ENCODE measurements at regions not wholly inside any gene's neighbourhood (a gene's known extent, or its start where the extent isn't known, plus 50 kb on each side); places are given as distances from the start of the nearest gene placed in this dataset.

GRCh38 chr2:21640046-21640445, 516.3 kb downstream of the TDRD15 start:
- Mint-ChIP-seq H3K9me3 (peaks cover 12% of the 10 kb centered on the region), H3K4me1 (no peaks in the 10 kb centered on the region), H3K36me3 (no peaks in the 10 kb centered on the region), H3K27ac (no peak overlapping the region), H3K4me3 (no peak overlapping the region)
- DNase-seq (ENCODE audit: low spot score in 2 of 2) = no peak
- ATAC-seq = no peak

- Mint-ChIP-seq H3K27ac (no peak overlapping the region), H3K9me3 (peaks cover 12% of the 10 kb centered on the region), H3K4me1 (no peaks in the 10 kb centered on the region), H3K4me3 (no peak overlapping the region), H3K36me3 (no peaks in the 10 kb centered on the region)
- ATAC-seq (no peak), DNase-seq (ENCODE audit: low spot score in 2 of 2) (no peak)
Observed at GRCh38 chr2:21642647-21643046, 518.9 kb downstream of the TDRD15 start.

GRCh38 chr2:21643180-21643579, 519.4 kb downstream of the TDRD15 start:
- no peaks in the 10 kb centered on the region for H3K4me1 Mint-ChIP-seq
- no peak for ATAC-seq

GRCh38 chr2:21644266-21644665, 520.5 kb downstream of the TDRD15 start:
- peaks cover 12% of the 10 kb centered on the region for H3K9me3 Mint-ChIP-seq
- H3K4me3 Mint-ChIP-seq = no peak overlapping the region
- H3K4me1 Mint-ChIP-seq = no peaks in the 10 kb centered on the region
- H3K27ac Mint-ChIP-seq = no peak overlapping the region
- ATAC-seq (no peak), DNase-seq (ENCODE audit: low spot score in 2 of 2) (no peak)
- no peaks in the 10 kb centered on the region for H3K36me3 Mint-ChIP-seq

More at GRCh38 chr2:21643180-21643579, 519.4 kb downstream of the TDRD15 start:
- H3K36me3 Mint-ChIP-seq = no peaks in the 10 kb centered on the region
- no peak for DNase-seq (ENCODE audit: low spot score in 2 of 2)
- H3K9me3 Mint-ChIP-seq = peaks cover 12% of the 10 kb centered on the region
- no peak overlapping the region for H3K4me3 Mint-ChIP-seq
- no peak overlapping the region for H3K27ac Mint-ChIP-seq

GRCh38 chr2:21646345-21646744, 522.6 kb downstream of the TDRD15 start:
- H3K4me1 Mint-ChIP-seq = no peaks in the 10 kb centered on the region
- DNase-seq (ENCODE audit: low spot score in 2 of 2) (no peak), ATAC-seq (no peak)
- H3K9me3 Mint-ChIP-seq = peaks cover 6% of the 10 kb centered on the region
- no peaks in the 10 kb centered on the region for H3K36me3 Mint-ChIP-seq
- H3K27ac Mint-ChIP-seq = no peak overlapping the region
- no peak overlapping the region for H3K4me3 Mint-ChIP-seq

GRCh38 chr2:21650569-21650968, 526.8 kb downstream of the TDRD15 start:
- ATAC-seq (no peak), DNase-seq (ENCODE audit: low spot score in 2 of 2) (no peak)
- no peaks in the 10 kb centered on the region for H3K4me1 Mint-ChIP-seq
- no peaks in the 10 kb centered on the region for H3K9me3 Mint-ChIP-seq
- H3K36me3 Mint-ChIP-seq = no peaks in the 10 kb centered on the region
- no peak overlapping the region for H3K27ac Mint-ChIP-seq
- H3K4me3 Mint-ChIP-seq = no peak overlapping the region

GRCh38 chr2:21655136-21655535, 531.4 kb downstream of the TDRD15 start:
- Mint-ChIP-seq H3K36me3 (no peaks in the 10 kb centered on the region), H3K9me3 (peaks cover 10% of the 10 kb centered on the region)

GRCh38 chr2:21656330-21657075, 532.7 kb downstream of the TDRD15 start:
- no peak for DNase-seq (ENCODE audit: low spot score in 2 of 2)
- H3K4me3 Mint-ChIP-seq = no peak overlapping the region
- H3K9me3 Mint-ChIP-seq = peaks cover 17% of the 10 kb centered on the region
- no peak for ATAC-seq
- no peaks in the 10 kb centered on the region for H3K4me1 Mint-ChIP-seq
- H3K27ac Mint-ChIP-seq = no peak overlapping the region
- H3K36me3 Mint-ChIP-seq = no peaks in the 10 kb centered on the region

More at GRCh38 chr2:21655136-21655535, 531.4 kb downstream of the TDRD15 start:
- Mint-ChIP-seq H3K4me3 (no peak overlapping the region), H3K4me1 (no peaks in the 10 kb centered on the region), H3K27ac (no peak overlapping the region)
- ATAC-seq (no peak), DNase-seq (ENCODE audit: low spot score in 2 of 2) (no peak)

GRCh38 chr2:21657445-21657844, 533.7 kb downstream of the TDRD15 start:
- peaks cover 17% of the 10 kb centered on the region for H3K9me3 Mint-ChIP-seq
- H3K27ac Mint-ChIP-seq = no peak overlapping the region
- no peak for ATAC-seq
- H3K4me1 Mint-ChIP-seq = no peaks in the 10 kb centered on the region
- H3K4me3 Mint-ChIP-seq = no peak overlapping the region
- DNase-seq (ENCODE audit: low spot score in 2 of 2) = no peak
- no peaks in the 10 kb centered on the region for H3K36me3 Mint-ChIP-seq

- H3K27ac Mint-ChIP-seq = no peak overlapping the region
- H3K4me3 Mint-ChIP-seq = no peak overlapping the region
- no peaks in the 10 kb centered on the region for H3K4me1 Mint-ChIP-seq
- no peaks in the 10 kb centered on the region for H3K36me3 Mint-ChIP-seq
- H3K9me3 Mint-ChIP-seq = peaks cover 17% of the 10 kb centered on the region
- ATAC-seq = no peak
- DNase-seq (ENCODE audit: low spot score in 2 of 2) = no peak
Observed at GRCh38 chr2:21658269-21658668, 534.5 kb downstream of the TDRD15 start.

GRCh38 chr2:21658907-21659477, 535.2 kb downstream of the TDRD15 start:
- H3K4me1 Mint-ChIP-seq = no peaks in the 10 kb centered on the region
- no peaks in the 10 kb centered on the region for H3K36me3 Mint-ChIP-seq
- no peak overlapping the region for H3K4me3 Mint-ChIP-seq
- ATAC-seq = no peak
- no peak for DNase-seq (ENCODE audit: low spot score in 2 of 2)
- peaks cover 17% of the 10 kb centered on the region for H3K9me3 Mint-ChIP-seq
- H3K27ac Mint-ChIP-seq = no peak overlapping the region

- Mint-ChIP-seq H3K9me3 (peaks cover 25% of the 10 kb centered on the region), H3K4me3 (no peak overlapping the region), H3K4me1 (no peaks in the 10 kb centered on the region), H3K36me3 (no peaks in the 10 kb centered on the region), H3K27ac (no peak overlapping the region)
- DNase-seq (ENCODE audit: low spot score in 2 of 2) = no peak
- ATAC-seq = no peak
Observed at GRCh38 chr2:21664083-21664482, 540.3 kb downstream of the TDRD15 start.

- no peak overlapping the region for H3K4me3 Mint-ChIP-seq
Observed at GRCh38 chr2:21667638-21668037, 543.9 kb downstream of the TDRD15 start.

GRCh38 chr2:21668078-21668710, 544.4 kb downstream of the TDRD15 start:
- no peaks in the 10 kb centered on the region for H3K4me1 Mint-ChIP-seq
- no peaks in the 10 kb centered on the region for H3K36me3 Mint-ChIP-seq
- H3K9me3 Mint-ChIP-seq = peaks cover 20% of the 10 kb centered on the region
- no peak overlapping the region for H3K27ac Mint-ChIP-seq
- ATAC-seq = no peak
- no peak for DNase-seq (ENCODE audit: low spot score in 2 of 2)
- no peak overlapping the region for H3K4me3 Mint-ChIP-seq

More at GRCh38 chr2:21667638-21668037, 543.9 kb downstream of the TDRD15 start:
- no peak for ATAC-seq
- H3K36me3 Mint-ChIP-seq = no peaks in the 10 kb centered on the region
- no peaks in the 10 kb centered on the region for H3K4me1 Mint-ChIP-seq
- no peak for DNase-seq (ENCODE audit: low spot score in 2 of 2)
- peaks cover 19% of the 10 kb centered on the region for H3K9me3 Mint-ChIP-seq
- H3K27ac Mint-ChIP-seq = no peak overlapping the region

- H3K4me3 Mint-ChIP-seq = no peak overlapping the region
- peaks cover 28% of the 10 kb centered on the region for H3K9me3 Mint-ChIP-seq
- H3K27ac Mint-ChIP-seq = no peak overlapping the region
- DNase-seq (ENCODE audit: low spot score in 2 of 2) (no peak), ATAC-seq (no peak)
- no peaks in the 10 kb centered on the region for H3K4me1 Mint-ChIP-seq
- no peaks in the 10 kb centered on the region for H3K36me3 Mint-ChIP-seq
Observed at GRCh38 chr2:21676041-21676440, 552.3 kb downstream of the TDRD15 start.

- no peaks in the 10 kb centered on the region for H3K4me1 Mint-ChIP-seq
- DNase-seq (ENCODE audit: low spot score in 2 of 2) = no peak
- no peak for ATAC-seq
- no peak overlapping the region for H3K4me3 Mint-ChIP-seq
- H3K27ac Mint-ChIP-seq = no peak overlapping the region
- H3K36me3 Mint-ChIP-seq = no peaks in the 10 kb centered on the region
- H3K9me3 Mint-ChIP-seq = peaks cover 28% of the 10 kb centered on the region
Observed at GRCh38 chr2:21676676-21677075, 552.9 kb downstream of the TDRD15 start.
